Activated B cell treated with CpG ODN at 0.5 μM for 24 hours (primary cell): ENCODE measurements at regions not wholly inside any gene's neighbourhood (a gene's known extent, or its start where the extent isn't known, plus 50 kb on each side); places are given as distances from the start of the nearest gene placed in this dataset.

Experiments
- ATAC-seq: fragments of 200-7000 bp; cut with Tn5 transposase; one replicate; pipeline ENCODE4 v1.10.0; 2021; ENCODE audit warnings: low read depth, mild to moderate bottlenecking, moderate library complexity
- CTCF ChIA-PET: fragments of 350-600 bp; sonication (Branson Sonifier 250); formaldehyde crosslinking; loops from one replicate; lab custom pipeline; 2021; ENCODE audit warnings: antibody characterized with exemption; lab: Charles Lee
- POLR2A ChIA-PET: fragments of 350-600 bp; sonication (Branson Sonifier 250); formaldehyde crosslinking; loops from one replicate; lab custom pipeline; 2021; ENCODE audit warnings: antibody characterized with exemption; lab: Charles Lee
- DNase-seq: peaks from one replicate; pipeline ENCODE4 v3.0.0; 2022
- H3K27ac Mint-ChIP-seq: one replicate; pipeline ENCODE4 v1.8.0; 2020; ENCODE audit warnings: mixed read lengths
- H3K27me3 Mint-ChIP-seq: one replicate; pipeline ENCODE4 v1.8.0; 2021; ENCODE audit warnings: mixed read lengths
- H3K36me3 Mint-ChIP-seq: one replicate; pipeline ENCODE4 v1.8.0; 2021; ENCODE audit warnings: low read depth, mixed read lengths
- H3K4me1 Mint-ChIP-seq: one replicate; pipeline ENCODE4 v1.8.0; 2021; ENCODE audit warnings: mixed read lengths
- H3K4me3 Mint-ChIP-seq: one replicate; pipeline ENCODE4 v1.8.0; 2020; ENCODE audit warnings: mild to moderate bottlenecking, mixed read lengths
- H3K9me3 Mint-ChIP-seq: one replicate; pipeline ENCODE4 v1.8.0; 2020; ENCODE audit warnings: mixed read lengths
- intact Hi-C: fragments of 100-400 bp; cut with micrococcal nuclease; formaldehyde crosslinking; loops from one replicate; pipeline ENCODE4 v1.15.1; 2024
- TF ChIP-seq, protein P1 (sequence below): fragments of 200-600 bp; IDR thresholded peaks from one replicate; pipeline ENCODE4 v1.8.0; 2022; ENCODE audit warnings: antibody characterized with exemption, mild to moderate bottlenecking

DNA sequence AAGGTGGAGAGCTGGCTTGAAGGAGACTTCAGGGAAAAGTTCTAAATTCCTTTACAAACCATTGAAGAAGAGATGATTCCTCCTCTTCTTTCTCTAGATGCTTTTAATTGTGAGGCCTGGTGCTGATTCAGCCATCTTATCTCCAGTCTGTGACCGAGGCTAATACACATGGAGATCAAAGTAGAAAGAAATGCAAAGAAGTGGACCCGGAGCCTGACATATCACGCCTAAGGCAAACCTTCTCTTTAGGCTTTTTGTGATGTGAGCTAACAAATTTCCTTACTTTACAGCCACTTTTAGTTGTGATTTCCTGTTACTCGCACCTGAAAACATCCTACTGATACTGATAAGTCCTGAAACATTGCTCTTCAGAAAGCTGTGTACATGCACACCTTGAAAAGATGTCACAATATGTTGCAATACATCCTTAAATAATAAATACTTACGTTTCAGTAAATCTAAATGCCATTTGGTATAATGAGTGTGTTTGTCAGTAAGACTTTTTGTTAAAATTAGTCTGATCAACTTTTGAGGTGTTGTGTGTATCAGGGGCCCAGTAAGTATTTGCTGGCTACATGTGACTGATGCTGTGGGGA is 192.4 kb downstream of the BAMBI start:
- ATAC-seq (no peak), DNase-seq (no peak)
- H3K36me3 Mint-ChIP-seq: no peaks in the 10 kb centered on the region
- H3K4me3 Mint-ChIP-seq: no peak overlapping the region
- H3K27me3 Mint-ChIP-seq: no peaks in the 10 kb centered on the region
- ChIA-PET POLR2A (no interaction called here), CTCF (no interaction called here)
- no peaks in the 10 kb centered on the region for H3K4me1 Mint-ChIP-seq
- intact Hi-C loops: no loop called here
- H3K27ac Mint-ChIP-seq: no peak overlapping the region
- TF ChIP-seq, protein P1, sequence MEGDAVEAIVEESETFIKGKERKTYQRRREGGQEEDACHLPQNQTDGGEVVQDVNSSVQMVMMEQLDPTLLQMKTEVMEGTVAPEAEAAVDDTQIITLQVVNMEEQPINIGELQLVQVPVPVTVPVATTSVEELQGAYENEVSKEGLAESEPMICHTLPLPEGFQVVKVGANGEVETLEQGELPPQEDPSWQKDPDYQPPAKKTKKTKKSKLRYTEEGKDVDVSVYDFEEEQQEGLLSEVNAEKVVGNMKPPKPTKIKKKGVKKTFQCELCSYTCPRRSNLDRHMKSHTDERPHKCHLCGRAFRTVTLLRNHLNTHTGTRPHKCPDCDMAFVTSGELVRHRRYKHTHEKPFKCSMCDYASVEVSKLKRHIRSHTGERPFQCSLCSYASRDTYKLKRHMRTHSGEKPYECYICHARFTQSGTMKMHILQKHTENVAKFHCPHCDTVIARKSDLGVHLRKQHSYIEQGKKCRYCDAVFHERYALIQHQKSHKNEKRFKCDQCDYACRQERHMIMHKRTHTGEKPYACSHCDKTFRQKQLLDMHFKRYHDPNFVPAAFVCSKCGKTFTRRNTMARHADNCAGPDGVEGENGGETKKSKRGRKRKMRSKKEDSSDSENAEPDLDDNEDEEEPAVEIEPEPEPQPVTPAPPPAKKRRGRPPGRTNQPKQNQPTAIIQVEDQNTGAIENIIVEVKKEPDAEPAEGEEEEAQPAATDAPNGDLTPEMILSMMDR: no peak
- no peaks in the 10 kb centered on the region for H3K9me3 Mint-ChIP-seq

DNA sequence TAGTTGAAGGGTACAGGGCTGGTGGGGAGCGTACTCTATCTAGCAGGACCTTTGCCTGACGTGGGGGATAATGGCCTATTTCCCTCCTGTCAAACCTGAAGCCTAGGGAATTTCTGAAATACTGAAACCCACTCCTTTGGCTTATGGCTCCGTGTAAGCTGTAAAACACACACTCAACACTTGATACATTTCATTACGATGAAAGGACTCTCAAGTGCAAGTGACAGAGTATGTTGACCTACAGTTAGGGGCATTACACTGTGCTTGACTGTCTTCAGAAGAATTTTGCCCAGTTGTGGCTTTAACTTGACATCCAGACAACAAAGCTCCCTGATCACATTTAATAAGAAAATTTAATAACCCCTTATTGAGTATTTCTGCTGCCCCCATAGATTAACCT is 194.3 kb downstream of the BAMBI start:
- intact Hi-C loops: no loop called here
- no peaks in the 10 kb centered on the region for H3K9me3 Mint-ChIP-seq
- no peak for ATAC-seq
- no peaks in the 10 kb centered on the region for H3K36me3 Mint-ChIP-seq
- TF ChIP-seq, protein P1: no peak
- no peak overlapping the region for H3K4me3 Mint-ChIP-seq
- DNase-seq: no peak
- H3K4me1 Mint-ChIP-seq: no peaks in the 10 kb centered on the region
- ChIA-PET CTCF (no interaction called here), POLR2A (no interaction called here)
- H3K27me3 Mint-ChIP-seq: no peaks in the 10 kb centered on the region
- no peak overlapping the region for H3K27ac Mint-ChIP-seq

DNA sequence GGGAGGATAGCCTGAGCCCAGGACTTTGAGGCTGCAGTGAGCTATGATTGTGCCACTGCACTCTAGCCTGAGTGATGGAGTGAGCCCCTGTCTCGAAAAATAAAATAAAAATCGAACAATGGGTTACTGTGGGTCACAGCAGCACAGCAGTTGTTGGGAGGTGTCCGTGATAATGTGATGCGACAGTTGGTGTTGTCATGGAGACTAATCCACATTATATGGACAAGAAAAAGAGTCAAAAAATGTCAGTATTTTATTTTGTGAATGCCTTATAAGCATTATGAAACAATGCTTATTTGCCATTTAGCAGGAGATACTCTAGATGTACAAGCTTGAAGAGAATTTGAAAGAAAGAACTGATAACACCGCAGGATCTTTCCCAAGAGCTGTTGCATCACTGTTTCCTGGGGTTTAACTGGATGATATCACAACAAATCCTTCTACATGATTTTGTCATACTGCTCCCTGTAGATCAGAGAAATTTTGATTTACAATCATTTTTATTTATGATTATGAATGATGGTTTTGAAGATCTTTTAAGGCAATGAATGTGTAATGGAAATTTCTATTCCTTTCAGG is 195.4 kb downstream of the BAMBI start:
- ChIA-PET POLR2A (no interaction called here), CTCF (no interaction called here)
- Mint-ChIP-seq H3K9me3 (no peaks in the 10 kb centered on the region), H3K4me3 (no peak overlapping the region), H3K27me3 (no peaks in the 10 kb centered on the region), H3K4me1 (no peaks in the 10 kb centered on the region), H3K36me3 (no peaks in the 10 kb centered on the region), H3K27ac (no peak overlapping the region)
- DNase-seq: no peak
- TF ChIP-seq, protein P1: no peak
- intact Hi-C loops: no loop called here
- no peak for ATAC-seq

DNA sequence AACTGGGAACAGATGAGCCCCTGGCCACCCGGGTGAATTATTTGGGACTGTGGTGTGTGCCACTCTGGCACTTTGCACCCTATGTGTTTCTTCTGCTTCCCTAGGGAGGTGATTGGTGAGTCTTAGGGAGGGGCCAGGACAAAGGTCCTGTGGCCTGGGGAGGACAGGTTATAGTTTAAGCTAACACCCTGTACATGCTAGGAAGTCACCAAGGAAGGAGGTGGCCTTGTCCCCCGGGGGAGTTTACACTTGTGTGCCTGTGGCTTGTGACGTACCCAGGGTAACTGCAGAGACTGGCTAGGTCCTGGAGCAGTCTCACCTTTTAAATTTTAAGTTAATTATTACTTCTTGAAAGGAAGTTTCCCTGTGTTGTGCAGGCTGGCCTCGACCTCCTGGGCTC is 196.2 kb downstream of the BAMBI start:
- no peaks in the 10 kb centered on the region for H3K27me3 Mint-ChIP-seq
- DNase-seq (no peak), ATAC-seq (no peak)
- H3K9me3 Mint-ChIP-seq: no peaks in the 10 kb centered on the region
- intact Hi-C loops: no loop called here
- no peak overlapping the region for H3K4me3 Mint-ChIP-seq
- ChIA-PET CTCF (no interaction called here), POLR2A (no interaction called here)
- TF ChIP-seq, protein P1: no peak
- no peaks in the 10 kb centered on the region for H3K36me3 Mint-ChIP-seq
- no peaks in the 10 kb centered on the region for H3K4me1 Mint-ChIP-seq
- H3K27ac Mint-ChIP-seq: no peak overlapping the region

DNA sequence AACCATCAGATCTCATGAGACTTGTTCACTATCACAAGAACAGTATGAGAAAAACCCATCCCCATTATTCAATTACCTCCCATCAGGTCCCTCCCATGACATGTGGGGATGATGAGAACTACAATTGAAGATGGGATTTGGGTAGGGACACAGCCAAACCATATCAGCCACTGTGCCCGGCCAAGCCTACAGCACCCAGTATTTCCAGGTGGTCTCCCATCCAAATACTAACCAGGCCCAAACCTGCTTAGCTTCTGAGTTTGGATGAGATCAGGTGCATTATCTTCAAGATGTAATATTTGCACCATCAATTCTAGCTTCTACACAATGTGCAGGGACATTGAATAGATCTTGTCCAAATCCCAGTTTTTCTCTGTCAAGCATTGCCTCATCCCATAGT is 196.9 kb downstream of the BAMBI start:
- POLR2A ChIA-PET: no interaction called here
- Mint-ChIP-seq H3K4me1 (no peaks in the 10 kb centered on the region), H3K36me3 (no peaks in the 10 kb centered on the region), H3K27me3 (no peaks in the 10 kb centered on the region), H3K9me3 (no peaks in the 10 kb centered on the region), H3K4me3 (no peak overlapping the region), H3K27ac (no peak overlapping the region)
- CTCF ChIA-PET: no interaction called here
- TF ChIP-seq, protein P1: no peak
- ATAC-seq (no peak), DNase-seq (no peak)
- intact Hi-C loops: no loop called here
